ENCODE measurements at regions not wholly inside any gene's neighbourhood (a gene's known extent, or its start where the extent isn't known, plus 50 kb on each side); places are given as distances from the start of the nearest gene placed in this dataset.

GRCh38 chr5:57097526-57097925, 76.3 kb upstream of the GPBP1 start:
- Mint-ChIP-seq H3K27ac (no peak overlapping the region), H3K4me1 (no peaks in the 10 kb centered on the region), H3K4me3 (no peak overlapping the region), H3K27me3 (no peaks in the 10 kb centered on the region), H3K9me3 (peaks cover 27% of the 10 kb centered on the region), H3K36me3 (peaks cover 2% of the 10 kb centered on the region)
- no peak for DNase-seq

GRCh38 chr5:57102189-57102904, 71.5 kb upstream of the GPBP1 start:
- peaks cover 13% of the 10 kb centered on the region for H3K9me3 Mint-ChIP-seq
- H3K27ac Mint-ChIP-seq: no peak overlapping the region
- no peak overlapping the region for H3K4me3 Mint-ChIP-seq
- H3K36me3 Mint-ChIP-seq: no peaks in the 10 kb centered on the region
- H3K27me3 Mint-ChIP-seq: no peaks in the 10 kb centered on the region
- DNase-seq: no peak
- no peaks in the 10 kb centered on the region for H3K4me1 Mint-ChIP-seq

- Mint-ChIP-seq H3K27me3 (no peaks in the 10 kb centered on the region), H3K9me3 (peaks cover 8% of the 10 kb centered on the region), H3K27ac (no peak overlapping the region), H3K4me3 (no peak overlapping the region), H3K36me3 (no peaks in the 10 kb centered on the region), H3K4me1 (no peaks in the 10 kb centered on the region)
- DNase-seq: no peak
These were observed 71.0 kb upstream of the GPBP1 start for GRCh38 chr5:57102905-57103255.

GRCh38 chr5:57103317-57103907, 70.4 kb upstream of the GPBP1 start:
- Mint-ChIP-seq H3K4me3 (no peak overlapping the region), H3K4me1 (no peaks in the 10 kb centered on the region), H3K36me3 (no peaks in the 10 kb centered on the region), H3K9me3 (peaks cover 3% of the 10 kb centered on the region), H3K27me3 (no peaks in the 10 kb centered on the region), H3K27ac (no peak overlapping the region)
- DNase-seq: no peak

- H3K27me3 Mint-ChIP-seq: no peaks in the 10 kb centered on the region
- DNase-seq: no peak
- H3K36me3 Mint-ChIP-seq: no peaks in the 10 kb centered on the region
- H3K4me3 Mint-ChIP-seq: no peak overlapping the region
- H3K27ac Mint-ChIP-seq: no peak overlapping the region
- H3K4me1 Mint-ChIP-seq: no peaks in the 10 kb centered on the region
- H3K9me3 Mint-ChIP-seq: no peaks in the 10 kb centered on the region
These were observed 67.2 kb upstream of the GPBP1 start for GRCh38 chr5:57106661-57107060.

- no peaks in the 10 kb centered on the region for H3K27me3 Mint-ChIP-seq
- H3K4me1 Mint-ChIP-seq: peaks cover 4% of the 10 kb centered on the region
- no peak for DNase-seq
- no peaks in the 10 kb centered on the region for H3K36me3 Mint-ChIP-seq
- H3K9me3 Mint-ChIP-seq: no peaks in the 10 kb centered on the region
- no peak overlapping the region for H3K4me3 Mint-ChIP-seq
- H3K27ac Mint-ChIP-seq: no peak overlapping the region
These were observed 61.9 kb upstream of the GPBP1 start for GRCh38 chr5:57111993-57112392.

GRCh38 chr5:57113481-57113880, 60.4 kb upstream of the GPBP1 start:
- no peaks in the 10 kb centered on the region for H3K27me3 Mint-ChIP-seq
- DNase-seq: no peak
- H3K4me1 Mint-ChIP-seq: peaks cover 12% of the 10 kb centered on the region
- no peak overlapping the region for H3K27ac Mint-ChIP-seq
- H3K4me3 Mint-ChIP-seq: no peak overlapping the region
- no peaks in the 10 kb centered on the region for H3K9me3 Mint-ChIP-seq
- H3K36me3 Mint-ChIP-seq: no peaks in the 10 kb centered on the region

GRCh38 chr5:57117596-57117995, 56.3 kb upstream of the GPBP1 start:
- peak; percentile 69 for DNase-seq
- Mint-ChIP-seq H3K27ac (peak overlapping the region; percentile 41), H3K4me3 (no peak overlapping the region), H3K4me1 (peaks cover 12% of the 10 kb centered on the region), H3K36me3 (peaks cover 1% of the 10 kb centered on the region), H3K9me3 (no peaks in the 10 kb centered on the region), H3K27me3 (no peaks in the 10 kb centered on the region)

- Mint-ChIP-seq H3K4me1 (peaks cover 12% of the 10 kb centered on the region), H3K27ac (no peak overlapping the region), H3K36me3 (peaks cover 2% of the 10 kb centered on the region), H3K4me3 (no peak overlapping the region), H3K27me3 (no peaks in the 10 kb centered on the region), H3K9me3 (no peaks in the 10 kb centered on the region)
- no peak for DNase-seq
These were observed 54.8 kb upstream of the GPBP1 start for GRCh38 chr5:57119031-57119430.

GRCh38 chr5:57124014-57124413, 49.8 kb upstream of the GPBP1 start:
- no peak overlapping the region for H3K4me3 Mint-ChIP-seq
- peaks cover 2% of the 10 kb centered on the region for H3K36me3 Mint-ChIP-seq
- H3K4me1 Mint-ChIP-seq: no peaks in the 10 kb centered on the region
- no peak overlapping the region for H3K27ac Mint-ChIP-seq
- DNase-seq: no peak
- H3K27me3 Mint-ChIP-seq: no peaks in the 10 kb centered on the region
- H3K9me3 Mint-ChIP-seq: no peaks in the 10 kb centered on the region
